Brain microvascular endothelial cell (primary cell): ENCODE measurements at regions not wholly inside any gene's neighbourhood (a gene's known extent, or its start where the extent isn't known, plus 50 kb on each side); places are given as distances from the start of the nearest gene placed in this dataset.

ENCODE experiments used
- DNase-seq: peaks from one replicate; pipeline ENCODE4 v3.0.0-alpha.2; 2020
- H3K27ac ChIP-seq: fragments of 250-450 bp; sonication (Bioruptor Pico); 2 replicates; pipeline ENCODE4 v1.5.1; 2020; ENCODE audit warnings: mild to moderate bottlenecking, moderate library complexity
- H3K27me3 ChIP-seq: fragments of 250-450 bp; sonication (Bioruptor Pico); replicated peaks from 2 replicates; pipeline ENCODE4 v1.5.1; 2020; ENCODE audit warnings: mild to moderate bottlenecking
- H3K36me3 ChIP-seq: fragments of 250-450 bp; sonication (Bioruptor Pico); replicated peaks from 2 replicates; pipeline ENCODE4 v1.5.1; 2020; ENCODE audit warnings: mild to moderate bottlenecking
- H3K4me3 ChIP-seq: 2 replicates; pipeline ENCODE4 v1.5.1; 2011; ENCODE audit warnings: low read depth, mild to moderate bottlenecking, control low read depth, low read length, moderate library complexity
- in situ Hi-C: cut with HindIII; loops from 2 replicates; pipeline ENCODE4 v1.10.0; 2017; ENCODE audit warnings: low sequenced_read_pairs, low pct_ligation_motif_present
- TF ChIP-seq, protein P1 (sequence below): IDR thresholded peaks from 2 replicates; pipeline ENCODE4 v1.5.1; 2011; ENCODE audit warnings: low read depth, mild to moderate bottlenecking, moderate library complexity, low read length, control low read depth, inconsistent platforms; ENCODE audit errors: missing control alignments

DNA sequence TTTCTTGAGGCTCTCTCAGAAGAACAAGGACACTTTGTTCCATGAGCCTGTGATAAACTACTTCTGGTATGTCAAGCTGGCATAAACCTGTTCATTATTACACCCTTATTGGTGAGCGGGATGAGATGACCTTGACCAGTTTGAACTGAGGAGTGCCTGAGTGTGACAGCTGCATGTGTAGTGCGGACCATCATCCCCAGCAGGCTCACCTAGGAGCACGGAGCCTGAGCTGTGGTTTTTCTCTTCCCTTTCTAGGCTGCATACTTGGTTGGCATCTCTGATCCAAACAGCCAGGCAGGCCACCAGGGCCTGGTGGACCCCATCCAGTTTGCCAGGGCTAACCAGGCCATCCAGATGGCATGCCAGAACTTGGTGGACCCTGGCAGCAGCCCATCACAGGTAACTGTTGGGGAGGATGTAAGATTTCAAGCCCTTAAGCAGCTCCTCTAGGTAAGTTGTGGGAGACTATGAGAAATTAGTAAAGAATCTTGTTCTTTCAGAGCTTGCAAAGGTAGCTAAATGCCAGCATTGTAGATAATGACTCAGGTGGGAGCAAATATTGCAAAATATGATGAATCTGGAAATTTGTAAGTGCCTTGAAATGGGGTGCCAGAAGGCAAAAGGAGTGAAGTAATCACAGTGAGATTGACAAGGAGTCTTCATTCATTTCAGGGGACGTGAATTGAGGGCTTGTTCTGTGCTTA, 288.9 kb upstream of the TPM1 start:
- DNase-seq, result no peak
- Histone ChIP-seq H3K27ac (no peak overlapping the region), H3K4me3 (no peak overlapping the region), H3K36me3 (no peaks in the 10 kb centered on the region), H3K27me3 (no peaks in the 10 kb centered on the region)
- TF ChIP-seq, protein P1, sequence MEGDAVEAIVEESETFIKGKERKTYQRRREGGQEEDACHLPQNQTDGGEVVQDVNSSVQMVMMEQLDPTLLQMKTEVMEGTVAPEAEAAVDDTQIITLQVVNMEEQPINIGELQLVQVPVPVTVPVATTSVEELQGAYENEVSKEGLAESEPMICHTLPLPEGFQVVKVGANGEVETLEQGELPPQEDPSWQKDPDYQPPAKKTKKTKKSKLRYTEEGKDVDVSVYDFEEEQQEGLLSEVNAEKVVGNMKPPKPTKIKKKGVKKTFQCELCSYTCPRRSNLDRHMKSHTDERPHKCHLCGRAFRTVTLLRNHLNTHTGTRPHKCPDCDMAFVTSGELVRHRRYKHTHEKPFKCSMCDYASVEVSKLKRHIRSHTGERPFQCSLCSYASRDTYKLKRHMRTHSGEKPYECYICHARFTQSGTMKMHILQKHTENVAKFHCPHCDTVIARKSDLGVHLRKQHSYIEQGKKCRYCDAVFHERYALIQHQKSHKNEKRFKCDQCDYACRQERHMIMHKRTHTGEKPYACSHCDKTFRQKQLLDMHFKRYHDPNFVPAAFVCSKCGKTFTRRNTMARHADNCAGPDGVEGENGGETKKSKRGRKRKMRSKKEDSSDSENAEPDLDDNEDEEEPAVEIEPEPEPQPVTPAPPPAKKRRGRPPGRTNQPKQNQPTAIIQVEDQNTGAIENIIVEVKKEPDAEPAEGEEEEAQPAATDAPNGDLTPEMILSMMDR, result no peak
- in situ Hi-C loops, result no loop called here

DNA sequence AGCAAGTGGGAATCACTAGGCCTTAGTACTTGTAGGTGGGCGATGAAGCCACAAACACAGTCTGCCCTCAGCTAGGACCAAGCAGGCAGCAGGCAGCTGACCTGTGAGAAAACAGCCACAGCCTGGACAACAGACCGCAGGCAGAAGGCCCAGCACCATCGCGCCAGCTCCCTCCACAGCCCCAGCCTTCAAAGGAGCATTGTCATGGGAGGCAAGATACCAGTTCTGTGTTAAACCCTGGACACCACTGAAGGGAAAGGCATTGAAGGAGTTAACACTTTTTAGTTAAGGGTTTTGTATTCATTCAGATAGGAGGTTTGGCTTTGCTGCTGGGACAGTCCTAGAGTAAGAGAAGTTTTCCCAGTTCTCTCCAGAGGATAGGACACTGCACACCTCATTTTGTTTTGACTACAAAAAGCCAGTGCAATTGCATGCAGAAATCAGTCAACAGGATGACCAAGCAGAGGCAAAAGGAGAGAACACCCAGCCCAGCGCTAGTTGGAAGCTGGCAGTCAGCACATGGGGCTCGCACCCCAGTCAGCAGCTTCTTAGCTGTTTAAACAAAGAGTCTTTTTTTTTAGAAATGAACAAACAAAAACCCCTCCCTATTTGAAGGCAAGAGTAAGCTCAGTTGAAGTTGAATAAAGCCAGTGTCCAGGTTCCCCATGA, 286.1 kb upstream of the TPM1 start:
- Histone ChIP-seq H3K27me3 (no peaks in the 10 kb centered on the region), H3K36me3 (no peaks in the 10 kb centered on the region), H3K27ac (no peak overlapping the region), H3K4me3 (no peak overlapping the region)
- DNase-seq, result no peak
- in situ Hi-C loops, result no loop called here
- TF ChIP-seq, protein P1, result no peak

DNA sequence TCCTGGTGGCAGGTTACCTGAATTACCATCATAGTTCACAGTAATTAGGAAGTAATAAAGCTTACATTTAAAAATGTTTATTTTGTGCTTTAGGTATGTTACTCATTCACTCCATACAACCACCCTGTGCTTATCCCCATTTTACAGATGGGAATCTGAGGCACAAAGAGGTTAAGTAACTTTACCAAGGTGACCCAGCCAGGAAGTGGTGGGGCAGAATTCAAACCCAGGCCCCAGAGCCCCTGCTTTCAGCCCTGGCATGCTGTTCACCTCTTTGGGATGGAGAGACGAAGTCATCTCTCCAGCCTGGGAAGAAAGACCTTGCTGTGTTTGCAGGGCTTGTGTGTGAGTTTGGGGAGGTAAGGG, 285.6 kb upstream of the TPM1 start:
- no peak for DNase-seq
- no peaks in the 10 kb centered on the region for H3K27me3 ChIP-seq
- H3K36me3 ChIP-seq, result no peaks in the 10 kb centered on the region
- no peak overlapping the region for H3K4me3 ChIP-seq
- in situ Hi-C loops, result no loop called here
- TF ChIP-seq, protein P1, result no peak
- no peak overlapping the region for H3K27ac ChIP-seq

DNA sequence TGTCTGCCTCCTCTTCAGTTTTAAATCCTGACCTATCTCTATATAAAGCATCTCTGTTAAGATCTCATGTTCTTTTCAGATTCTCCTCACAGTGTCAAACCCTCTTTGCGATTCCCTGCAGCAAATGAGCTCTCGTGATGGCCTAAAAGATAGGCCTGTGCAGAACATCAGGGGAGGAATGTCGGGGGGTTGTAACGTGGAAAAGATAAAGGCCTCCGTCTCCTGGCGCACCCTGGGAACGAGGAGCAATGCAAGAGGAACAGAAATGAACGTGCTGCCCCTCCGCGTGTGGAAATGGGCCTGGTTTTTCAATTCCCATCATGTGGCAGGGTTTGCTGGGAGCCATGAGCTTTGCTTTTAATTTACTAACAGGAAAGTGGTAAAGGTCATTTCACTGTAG, 285.0 kb upstream of the TPM1 start:
- no peaks in the 10 kb centered on the region for H3K27me3 ChIP-seq
- TF ChIP-seq, protein P1, result no peak
- in situ Hi-C loops, result no loop called here
- no peaks in the 10 kb centered on the region for H3K36me3 ChIP-seq
- DNase-seq, result no peak
- H3K4me3 ChIP-seq, result no peak overlapping the region
- H3K27ac ChIP-seq, result no peak overlapping the region

DNA sequence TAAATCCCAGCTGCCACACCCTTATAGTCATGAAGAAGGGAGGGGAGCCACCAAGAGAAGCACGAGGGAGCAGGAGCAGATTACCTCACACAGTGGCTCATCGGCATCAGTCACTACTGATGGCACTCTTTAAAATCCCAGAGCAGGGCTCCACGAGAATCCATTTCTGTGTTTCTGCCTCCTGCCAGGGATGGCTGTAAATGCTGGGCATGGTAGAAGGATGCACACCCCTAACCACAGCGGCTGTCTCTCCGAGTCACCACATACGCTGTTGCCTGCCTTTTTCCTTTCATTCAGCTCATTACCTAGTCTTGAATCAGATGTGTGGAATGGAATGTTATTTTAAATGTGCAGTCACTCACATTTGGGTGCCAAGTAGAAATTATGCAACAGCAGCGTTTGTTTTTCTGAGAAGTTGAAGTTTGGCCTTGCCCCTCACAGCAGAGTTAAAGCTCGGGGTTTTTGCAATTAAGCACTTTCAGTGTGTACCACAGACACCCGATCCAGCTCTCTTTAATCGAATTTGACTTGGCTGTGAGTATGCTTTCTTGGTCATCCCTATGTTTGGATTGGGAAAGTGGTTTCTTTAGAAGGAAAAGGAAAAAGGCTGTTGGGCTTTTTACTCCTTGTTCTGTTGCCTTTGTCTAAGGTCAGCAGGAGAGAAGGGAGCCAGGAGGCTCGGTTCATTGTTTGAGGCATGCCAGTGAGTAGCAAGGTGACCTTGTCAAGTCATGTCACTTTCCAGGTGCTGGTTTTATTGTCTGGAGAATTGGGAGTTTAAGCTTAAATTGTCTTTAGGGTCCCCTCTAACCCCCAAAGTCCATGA, 284.2 kb upstream of the TPM1 start:
- TF ChIP-seq, protein P1, result no peak
- peak overlapping the region; percentile 5 for H3K27ac ChIP-seq
- no peak overlapping the region for H3K4me3 ChIP-seq
- H3K27me3 ChIP-seq, result no peaks in the 10 kb centered on the region
- in situ Hi-C loops, result no loop called here
- H3K36me3 ChIP-seq, result no peaks in the 10 kb centered on the region
- peak; percentile 77 for DNase-seq
